Fibroblast of pulmonary artery (primary cell): ENCODE measurements at regions not wholly inside any gene's neighbourhood (a gene's known extent, or its start where the extent isn't known, plus 50 kb on each side); places are given as distances from the start of the nearest gene placed in this dataset.
"Not testable (repeated sequence)": the region's sequence is repeated elsewhere in the genome, so short reads cannot be mapped to it uniquely, and the experiment has no call there.

ENCODE experiments used
- DNase-seq: peaks from one replicate; pipeline ENCODE4 v3.0.0-alpha.2; 2010; ENCODE audit warnings: low read depth
- H3K4me3 ChIP-seq: replicated peaks from 2 replicates; pipeline ENCODE4 v1.5.1; 2011; ENCODE audit warnings: low read depth, mild to moderate bottlenecking, control low read depth, low read length, moderate library complexity
- TF ChIP-seq, protein P1 (sequence below): IDR thresholded peaks from 2 replicates; pipeline ENCODE4 v1.5.1; 2011; ENCODE audit warnings: mild to moderate bottlenecking, control low read depth, low read length, inconsistent platforms; ENCODE audit errors: missing control alignments

DNA sequence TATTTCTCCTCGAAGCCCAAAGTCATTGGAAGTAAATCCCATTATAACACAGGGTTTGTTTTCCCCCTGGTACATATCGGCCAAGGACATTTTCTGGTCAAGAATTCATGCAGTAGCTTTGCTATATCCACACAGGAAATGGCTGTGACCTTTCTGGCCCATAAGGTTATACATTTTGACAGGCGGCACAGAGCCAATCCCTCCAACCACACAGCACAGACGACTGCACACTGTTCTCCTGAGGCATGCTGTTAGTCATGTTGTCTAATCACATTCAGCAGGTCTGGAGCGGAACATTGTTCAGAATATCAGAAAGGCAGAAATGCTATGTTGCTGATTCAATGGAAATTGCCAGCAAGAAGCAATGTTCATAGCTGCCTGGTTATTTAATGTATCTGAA is 742.3 kb upstream of the SLC8A1 start:
- no peak overlapping the region for H3K4me3 ChIP-seq
- DNase-seq, result peak; percentile 64
- TF ChIP-seq, protein P1, sequence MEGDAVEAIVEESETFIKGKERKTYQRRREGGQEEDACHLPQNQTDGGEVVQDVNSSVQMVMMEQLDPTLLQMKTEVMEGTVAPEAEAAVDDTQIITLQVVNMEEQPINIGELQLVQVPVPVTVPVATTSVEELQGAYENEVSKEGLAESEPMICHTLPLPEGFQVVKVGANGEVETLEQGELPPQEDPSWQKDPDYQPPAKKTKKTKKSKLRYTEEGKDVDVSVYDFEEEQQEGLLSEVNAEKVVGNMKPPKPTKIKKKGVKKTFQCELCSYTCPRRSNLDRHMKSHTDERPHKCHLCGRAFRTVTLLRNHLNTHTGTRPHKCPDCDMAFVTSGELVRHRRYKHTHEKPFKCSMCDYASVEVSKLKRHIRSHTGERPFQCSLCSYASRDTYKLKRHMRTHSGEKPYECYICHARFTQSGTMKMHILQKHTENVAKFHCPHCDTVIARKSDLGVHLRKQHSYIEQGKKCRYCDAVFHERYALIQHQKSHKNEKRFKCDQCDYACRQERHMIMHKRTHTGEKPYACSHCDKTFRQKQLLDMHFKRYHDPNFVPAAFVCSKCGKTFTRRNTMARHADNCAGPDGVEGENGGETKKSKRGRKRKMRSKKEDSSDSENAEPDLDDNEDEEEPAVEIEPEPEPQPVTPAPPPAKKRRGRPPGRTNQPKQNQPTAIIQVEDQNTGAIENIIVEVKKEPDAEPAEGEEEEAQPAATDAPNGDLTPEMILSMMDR, result no peak

DNA sequence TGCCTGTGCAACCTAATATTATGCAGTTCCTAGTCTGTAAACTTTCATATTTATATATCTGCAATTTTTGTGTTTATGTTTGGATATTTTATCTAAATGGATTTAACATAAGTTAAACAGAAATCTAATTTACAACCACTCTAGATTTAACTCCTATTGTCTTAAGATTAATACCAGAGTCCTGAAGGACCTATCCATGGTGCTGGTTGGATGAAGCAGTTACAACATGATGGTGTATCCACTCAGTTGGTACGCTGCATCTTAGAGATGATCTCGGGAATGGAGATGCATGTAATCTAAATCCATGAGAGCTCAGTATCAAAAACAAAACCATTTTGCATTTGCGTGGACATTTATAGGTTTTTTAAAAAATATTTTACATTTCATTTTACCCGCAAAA is 745.9 kb upstream of the SLC8A1 start:
- H3K4me3 ChIP-seq, result no peak overlapping the region
- peak; percentile 23 for DNase-seq
- TF ChIP-seq, protein P1, result no peak

DNA sequence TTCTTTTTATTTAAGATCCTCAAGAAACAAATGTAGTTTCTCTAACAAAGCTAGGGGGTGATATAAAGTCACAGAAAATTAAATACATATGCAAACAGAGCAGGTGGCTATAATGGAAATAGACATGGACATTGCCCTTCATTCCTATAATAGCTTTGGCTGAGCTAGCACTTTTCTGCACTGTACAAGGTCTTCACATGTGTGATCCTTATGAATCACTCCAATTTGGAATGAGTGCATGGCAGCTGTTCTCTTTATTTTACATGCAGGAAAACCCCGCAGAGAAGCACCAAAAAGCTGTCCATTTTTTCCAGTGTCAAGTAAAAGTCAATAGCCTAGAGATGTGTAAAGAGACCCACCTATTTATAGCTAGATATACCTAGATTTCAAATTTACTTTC is 747.4 kb upstream of the SLC8A1 start:
- no peak overlapping the region for H3K4me3 ChIP-seq
- no peak for DNase-seq
- TF ChIP-seq, protein P1, result no peak

DNA sequence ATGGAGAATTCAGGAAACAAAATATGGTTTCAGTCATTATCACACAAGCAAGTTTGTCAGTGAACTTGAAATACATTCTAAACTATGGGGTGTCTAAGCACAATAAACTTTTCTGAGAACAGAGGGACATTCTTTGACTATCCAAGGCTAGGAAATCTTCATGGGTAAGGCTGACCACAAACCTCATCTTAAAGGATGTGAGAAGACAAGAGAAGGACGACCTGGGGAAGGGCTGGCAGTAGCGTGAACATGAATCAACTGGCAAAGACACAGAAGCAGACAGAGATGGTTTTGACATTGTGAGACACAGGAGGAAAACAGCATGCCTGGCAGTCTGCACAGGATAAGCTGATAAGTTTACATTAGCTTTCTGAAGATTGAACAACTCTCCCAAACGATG is 752.4 kb upstream of the SLC8A1 start:
- H3K4me3 ChIP-seq, result no peak overlapping the region
- TF ChIP-seq, protein P1, result no peak
- DNase-seq, result no peak

DNA sequence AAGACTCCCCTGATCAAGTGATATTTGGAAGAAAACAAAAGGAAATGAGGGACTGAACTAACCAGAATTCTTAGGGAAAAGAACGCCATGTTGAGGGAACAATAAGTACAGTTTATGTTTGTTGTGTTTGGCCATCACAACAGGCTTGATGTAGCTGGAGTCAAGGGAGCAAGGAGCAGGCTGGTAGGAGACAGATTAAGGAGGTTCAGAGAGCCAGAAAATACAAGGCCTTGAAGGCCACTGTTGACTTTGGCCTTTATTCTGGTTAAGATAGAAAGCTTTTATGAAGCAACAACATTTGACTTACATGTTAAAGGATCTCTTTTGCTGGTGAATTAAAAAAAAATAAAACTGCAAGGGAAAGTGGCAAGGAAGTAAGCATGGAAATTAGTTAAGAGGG is 754.1 kb upstream of the SLC8A1 start:
- DNase-seq, result no peak
- TF ChIP-seq, protein P1, result no peak
- no peak overlapping the region for H3K4me3 ChIP-seq

DNA sequence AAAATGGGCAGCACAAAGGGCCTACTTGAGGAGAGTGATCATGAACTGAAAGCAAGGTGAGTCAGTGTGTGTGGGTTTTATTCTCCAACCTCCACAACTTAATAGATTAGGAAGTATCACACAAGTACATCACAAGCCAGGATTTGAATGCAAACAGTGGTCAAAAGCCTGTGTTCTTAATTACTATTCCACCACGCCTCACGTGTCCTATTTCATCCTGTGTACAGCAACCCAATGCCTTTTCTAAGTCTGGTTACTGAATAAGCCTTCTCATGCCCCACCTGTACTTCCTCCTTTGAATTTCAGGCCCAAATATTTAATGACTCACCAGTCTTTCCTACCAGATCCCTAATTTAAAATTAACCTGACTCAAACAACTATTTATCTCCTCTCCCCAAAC is 755.7 kb upstream of the SLC8A1 start:
- no peak overlapping the region for H3K4me3 ChIP-seq
- TF ChIP-seq, protein P1, result no peak
- DNase-seq, result no peak

DNA sequence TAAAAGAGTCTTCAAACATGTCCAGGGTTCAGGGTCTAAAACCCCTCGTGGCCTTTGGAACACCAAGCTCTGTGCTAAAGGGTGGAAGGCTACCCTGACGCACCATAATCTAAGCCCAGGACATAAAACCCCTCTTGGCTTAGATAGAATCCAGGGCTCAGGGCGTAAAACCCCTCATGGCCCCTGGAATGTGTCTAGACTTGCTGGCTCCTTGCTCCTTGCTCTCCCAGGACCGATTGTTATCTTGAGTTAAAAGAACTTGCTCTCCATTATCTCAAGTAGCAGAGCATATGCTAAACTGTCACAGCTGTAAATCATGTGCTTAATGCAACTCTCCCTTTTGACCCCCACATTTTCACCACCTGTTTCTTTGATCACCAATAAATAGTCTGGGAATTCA is 758.1 kb upstream of the SLC8A1 start:
- H3K4me3 ChIP-seq, DNase-seq: not testable (repeated sequence)

DNA sequence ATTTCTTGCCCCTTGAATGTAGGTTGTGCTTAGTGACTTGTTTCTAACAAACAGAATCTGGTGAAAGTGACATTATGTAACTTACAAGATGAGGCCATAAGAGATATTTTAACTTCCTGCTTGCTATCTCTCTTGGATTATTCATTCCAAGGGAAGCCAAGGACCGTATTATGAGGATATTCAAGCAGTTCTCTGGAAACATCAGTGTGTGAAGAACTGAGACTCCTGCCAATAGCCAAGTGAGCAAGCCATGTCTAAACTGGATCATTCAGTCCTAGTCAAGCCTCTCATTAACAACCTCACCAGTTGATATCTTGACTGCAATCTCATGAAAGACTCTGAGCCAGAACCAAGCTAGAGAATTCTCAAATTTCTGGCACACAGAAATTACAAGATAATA is 765.1 kb upstream of the SLC8A1 start:
- no peak overlapping the region for H3K4me3 ChIP-seq
- no peak for DNase-seq
- TF ChIP-seq, protein P1, result no peak
